ENCODE measurements at regions not wholly inside any gene's neighbourhood (a gene's known extent, or its start where the extent isn't known, plus 50 kb on each side); places are given as distances from the start of the nearest gene placed in this dataset.

- DNase-seq, result no peak
Measured at GRCh38 chr1:182147951-182148350, 86.4 kb upstream of the ZNF648 start.

- peak; percentile 71 for DNase-seq
Measured at GRCh38 chr1:182147136-182147820, 85.8 kb upstream of the ZNF648 start.

GRCh38 chr1:182146286-182146685, 84.8 kb upstream of the ZNF648 start:
- no peak for DNase-seq

- DNase-seq, result no peak
Measured at GRCh38 chr1:182145441-182145840, 83.9 kb upstream of the ZNF648 start.

GRCh38 chr1:182144646-182145030, 83.1 kb upstream of the ZNF648 start:
- DNase-seq, result no peak

- DNase-seq, result peak; percentile 71
Measured at GRCh38 chr1:182143825-182144645, 82.5 kb upstream of the ZNF648 start.

GRCh38 chr1:182143154-182143657, 81.7 kb upstream of the ZNF648 start:
- peak; percentile 72 for DNase-seq

- DNase-seq, result no peak
Measured at GRCh38 chr1:182142621-182143020, 81.1 kb upstream of the ZNF648 start.

GRCh38 chr1:182141040-182141439, 79.5 kb upstream of the ZNF648 start:
- no peak for DNase-seq

GRCh38 chr1:182139496-182139895, 78.0 kb upstream of the ZNF648 start:
- no peak for DNase-seq

GRCh38 chr1:182137546-182137945, 76.0 kb upstream of the ZNF648 start:
- no peak for DNase-seq

GRCh38 chr1:182135946-182136345, 74.4 kb upstream of the ZNF648 start:
- DNase-seq, result no peak

- no peak for DNase-seq
Measured at GRCh38 chr1:182134257-182134656, 72.7 kb upstream of the ZNF648 start.

- no peak for DNase-seq
Measured at GRCh38 chr1:182133181-182133580, 71.7 kb upstream of the ZNF648 start.

GRCh38 chr1:182129398-182129797, 67.9 kb upstream of the ZNF648 start:
- DNase-seq, result no peak

GRCh38 chr1:182128502-182128901, 67.0 kb upstream of the ZNF648 start:
- no peak for DNase-seq

GRCh38 chr1:182127656-182128055, 66.1 kb upstream of the ZNF648 start:
- DNase-seq, result no peak

GRCh38 chr1:182126272-182126800, 64.8 kb upstream of the ZNF648 start:
- no peak for DNase-seq

- no peak for DNase-seq
Measured at GRCh38 chr1:182122913-182123260, 61.4 kb upstream of the ZNF648 start.

GRCh38 chr1:182122256-182122912, 60.9 kb upstream of the ZNF648 start:
- no peak for DNase-seq

GRCh38 chr1:182121787-182122186, 60.3 kb upstream of the ZNF648 start:
- no peak for DNase-seq

- no peak for DNase-seq
Measured at GRCh38 chr1:182120411-182121258, 59.1 kb upstream of the ZNF648 start.

GRCh38 chr1:182119631-182120030, 58.1 kb upstream of the ZNF648 start:
- no peak for DNase-seq

Data from CD4-positive, alpha-beta T cell treated with Interferon gamma for 1 hour (primary cell).